Stimulated activated effector memory CD8-positive, alpha-beta T cell treated with anti-CD3 and anti-CD28 coated beads, Interleukin-12 subunit alpha, Interleukin-12 subunit beta, amount 100 ng/mL, for 72 hours (primary cell): ENCODE measurements at regions not wholly inside any gene's neighbourhood (a gene's known extent, or its start where the extent isn't known, plus 50 kb on each side); places are given as distances from the start of the nearest gene placed in this dataset.
"Not testable (repeated sequence)": the region's sequence is repeated elsewhere in the genome, so short reads cannot be mapped to it uniquely, and the experiment has no call there.

Experiments
- ATAC-seq: fragments of 150-1000 bp; cut with Tn5 transposase; 2 replicates; pipeline ENCODE4 v1.10.0; 2021
- DNase-seq, 2 donors: peaks; one replicate each; pipeline ENCODE4 v3.0.0; 2021 to 2022; ENCODE audit warnings: low spot score in 2 of 2
- H3K27ac Mint-ChIP-seq: one replicate; pipeline ENCODE4 v1.8.0; 2022; ENCODE audit warnings: mild to moderate bottlenecking, mixed read lengths
- H3K36me3 Mint-ChIP-seq: one replicate; pipeline ENCODE4 v1.8.0; 2022; ENCODE audit warnings: mild to moderate bottlenecking, mixed read lengths
- H3K4me1 Mint-ChIP-seq: one replicate; pipeline ENCODE4 v1.8.0; 2022; ENCODE audit warnings: mixed read lengths
- H3K4me3 Mint-ChIP-seq: one replicate; pipeline ENCODE4 v1.8.0; 2022; ENCODE audit warnings: mild to moderate bottlenecking, mixed read lengths
- H3K9me3 Mint-ChIP-seq: one replicate; pipeline ENCODE4 v1.8.0; 2022; ENCODE audit warnings: mixed read lengths

- no peak for DNase-seq
- Mint-ChIP-seq H3K4me3 (no peak overlapping the region), H3K36me3 (no peaks in the 10 kb centered on the region), H3K4me1 (no peaks in the 10 kb centered on the region), H3K9me3 (no peaks in the 10 kb centered on the region), H3K27ac (no peak overlapping the region)
- ATAC-seq = no peak
These were observed 60.3 kb upstream of the ZNF81 start for GRCh38 chrX:47776292-47777006.

- DNase-seq (no peak), ATAC-seq (no peak)
- Mint-ChIP-seq H3K27ac (no peak overlapping the region), H3K9me3 (peaks cover 3% of the 10 kb centered on the region), H3K4me3 (no peak overlapping the region), H3K36me3 (no peaks in the 10 kb centered on the region), H3K4me1 (no peaks in the 10 kb centered on the region)
These were observed 63.9 kb upstream of the ZNF81 start for GRCh38 chrX:47772764-47773163.

- H3K4me3 Mint-ChIP-seq = no peak overlapping the region
- H3K4me1 Mint-ChIP-seq = no peaks in the 10 kb centered on the region
- peaks cover 3% of the 10 kb centered on the region for H3K9me3 Mint-ChIP-seq
- no peak overlapping the region for H3K27ac Mint-ChIP-seq
- no peak for DNase-seq
- no peaks in the 10 kb centered on the region for H3K36me3 Mint-ChIP-seq
- no peak for ATAC-seq
These were observed 65.2 kb upstream of the ZNF81 start for GRCh38 chrX:47771473-47771872.

DNA sequence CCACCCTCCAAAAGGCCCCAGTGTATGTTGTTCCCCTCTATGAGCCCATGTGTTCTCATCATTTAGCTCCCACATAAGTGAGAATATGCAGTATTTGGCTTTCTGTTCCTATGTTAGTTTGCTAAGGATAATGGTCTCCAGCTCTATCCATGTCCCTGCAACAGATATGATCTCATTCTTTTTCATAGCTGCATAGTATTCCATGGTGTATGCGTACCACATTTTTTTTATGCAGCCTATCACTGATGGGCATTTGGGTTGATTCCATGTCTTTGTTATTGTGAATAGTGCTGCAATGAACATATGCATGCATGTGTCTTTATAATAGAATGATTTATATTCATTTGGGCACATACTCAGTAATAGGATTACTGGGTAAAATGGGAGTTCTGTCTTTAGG, 73.9 kb upstream of the ZNF81 start:
- ATAC-seq, DNase-seq, H3K9me3 Mint-ChIP-seq, H3K4me1 Mint-ChIP-seq, H3K36me3 Mint-ChIP-seq, H3K4me3 Mint-ChIP-seq, H3K27ac Mint-ChIP-seq: not testable (repeated sequence)

DNA sequence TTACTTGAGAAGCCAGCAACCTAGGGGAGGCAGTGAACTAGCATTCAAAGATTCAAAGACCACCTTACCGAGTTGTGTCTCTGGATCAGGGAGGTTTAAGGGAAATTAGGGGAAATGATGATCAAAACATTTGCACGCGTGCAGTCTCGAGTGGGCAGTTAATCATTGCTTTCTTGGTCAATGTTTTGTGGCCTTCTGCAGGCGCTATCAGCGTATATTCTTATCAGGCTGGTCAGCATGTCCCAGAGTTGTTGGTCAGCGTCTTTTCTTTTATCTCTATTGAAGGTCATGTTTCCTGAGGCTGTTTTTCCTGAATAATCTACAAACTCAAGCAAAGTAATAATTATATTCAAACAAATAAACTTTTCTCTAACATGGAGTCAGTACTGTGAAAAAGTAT, 84.0 kb upstream of the ZNF81 start:
- H3K36me3 Mint-ChIP-seq = no peaks in the 10 kb centered on the region
- DNase-seq (no peak), ATAC-seq (no peak)
- H3K27ac Mint-ChIP-seq = no peak overlapping the region
- peaks cover 7% of the 10 kb centered on the region for H3K4me1 Mint-ChIP-seq
- no peaks in the 10 kb centered on the region for H3K9me3 Mint-ChIP-seq
- no peak overlapping the region for H3K4me3 Mint-ChIP-seq

DNA sequence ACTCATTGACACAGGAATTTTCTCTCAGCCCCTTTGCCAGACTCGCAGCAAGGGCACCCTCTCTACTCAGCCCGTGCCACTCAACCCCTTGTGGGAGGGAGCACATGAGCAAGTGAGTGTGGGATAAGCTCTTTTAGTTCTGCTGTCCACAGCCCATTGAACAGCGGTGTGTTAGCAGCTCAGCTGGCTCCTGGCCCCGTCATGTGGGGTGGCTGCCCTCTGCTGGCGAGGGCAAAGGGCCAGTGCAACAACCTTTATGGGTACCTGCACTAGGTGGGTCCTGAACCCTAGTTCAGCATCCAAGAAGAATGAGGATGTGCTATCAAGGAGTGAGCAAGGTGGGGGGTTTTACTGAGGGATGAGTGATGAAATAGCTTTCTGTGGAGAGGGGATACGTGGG, 85.0 kb upstream of the ZNF81 start:
- ATAC-seq (peak; percentile 55), DNase-seq (peak; percentile 3 to 48)
- H3K36me3 Mint-ChIP-seq = no peaks in the 10 kb centered on the region
- peaks cover 7% of the 10 kb centered on the region for H3K4me1 Mint-ChIP-seq
- no peak overlapping the region for H3K4me3 Mint-ChIP-seq
- H3K27ac Mint-ChIP-seq = no peak overlapping the region
- no peaks in the 10 kb centered on the region for H3K9me3 Mint-ChIP-seq

DNA sequence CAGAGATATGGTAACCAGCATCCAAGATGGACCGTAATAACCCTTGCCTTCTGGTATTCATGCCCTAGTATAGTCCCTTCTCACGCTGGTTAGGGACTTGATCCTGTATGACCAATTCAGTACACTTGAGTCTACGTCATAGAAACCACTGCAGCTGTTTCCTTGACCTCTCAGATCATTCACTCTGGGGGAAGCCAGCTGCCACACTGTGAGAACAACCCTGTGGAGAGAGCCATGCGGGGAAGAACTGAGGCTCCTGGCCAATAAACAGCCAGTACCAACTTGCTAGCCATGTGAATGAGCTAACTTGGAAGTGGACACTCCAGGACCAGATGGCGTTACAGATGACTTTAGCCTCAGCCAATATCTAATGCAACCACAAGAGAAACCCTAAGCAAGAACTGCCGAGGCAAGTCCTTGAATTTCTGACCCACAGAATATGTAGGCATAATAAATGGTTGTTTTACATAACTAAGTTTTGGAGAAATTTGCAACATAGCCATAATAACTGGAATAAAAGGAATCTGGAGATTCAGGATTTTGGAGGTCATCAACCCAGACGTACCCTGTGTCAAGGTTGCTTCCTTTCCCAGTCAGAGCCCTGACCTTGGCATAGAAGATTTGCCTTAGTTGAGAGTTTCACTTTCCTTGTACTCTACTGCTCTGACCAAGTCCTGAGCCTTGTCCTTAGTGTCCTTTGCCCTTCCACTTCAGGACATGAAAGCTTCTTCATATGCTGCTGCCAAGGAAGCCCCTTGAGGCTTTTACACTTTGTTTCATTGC, 87.3 kb upstream of the ZNF81 start:
- DNase-seq (no peak), ATAC-seq (peak; percentile 34)
- no peaks in the 10 kb centered on the region for H3K36me3 Mint-ChIP-seq
- H3K4me1 Mint-ChIP-seq = peaks cover 7% of the 10 kb centered on the region
- no peak overlapping the region for H3K27ac Mint-ChIP-seq
- H3K9me3 Mint-ChIP-seq = no peaks in the 10 kb centered on the region
- H3K4me3 Mint-ChIP-seq = no peak overlapping the region

- DNase-seq (no peak), ATAC-seq (no peak)
- Mint-ChIP-seq H3K36me3 (no peaks in the 10 kb centered on the region), H3K9me3 (no peaks in the 10 kb centered on the region), H3K4me3 (no peak overlapping the region), H3K27ac (no peak overlapping the region), H3K4me1 (peaks cover 7% of the 10 kb centered on the region)
These were observed 88.1 kb upstream of the ZNF81 start for GRCh38 chrX:47748576-47748975.

DNA sequence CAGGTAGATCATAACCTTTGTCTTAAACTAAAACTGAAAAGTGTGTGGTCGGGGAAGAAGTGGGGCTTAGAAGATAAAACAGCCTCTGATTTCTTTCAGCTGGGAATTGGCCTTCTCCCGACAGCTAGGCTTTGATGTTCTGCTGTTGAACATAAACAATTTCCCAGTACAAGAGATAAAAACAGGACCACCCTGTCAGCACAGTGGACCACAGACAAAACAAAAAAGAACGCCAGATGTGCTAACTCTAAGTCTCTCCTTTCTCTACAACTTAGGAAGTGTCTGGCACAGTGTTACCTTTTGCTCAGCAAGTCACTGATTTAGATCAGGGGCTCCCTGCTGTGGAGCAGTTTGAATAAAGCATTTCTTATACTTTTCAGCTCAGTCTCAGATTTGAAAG, 87.5 kb upstream of the UXT start:
- H3K36me3 Mint-ChIP-seq = no peaks in the 10 kb centered on the region
- ATAC-seq = no peak
- peaks cover 7% of the 10 kb centered on the region for H3K4me1 Mint-ChIP-seq
- H3K9me3 Mint-ChIP-seq = no peaks in the 10 kb centered on the region
- no peak overlapping the region for H3K4me3 Mint-ChIP-seq
- no peak overlapping the region for H3K27ac Mint-ChIP-seq
- DNase-seq = no peak

- Mint-ChIP-seq H3K27ac (no peak overlapping the region), H3K9me3 (no peaks in the 10 kb centered on the region), H3K4me3 (no peak overlapping the region), H3K36me3 (no peaks in the 10 kb centered on the region), H3K4me1 (peaks cover 7% of the 10 kb centered on the region)
- DNase-seq = no peak
- no peak for ATAC-seq
These were observed 86.4 kb upstream of the UXT start for GRCh38 chrX:47745416-47745815.

DNA sequence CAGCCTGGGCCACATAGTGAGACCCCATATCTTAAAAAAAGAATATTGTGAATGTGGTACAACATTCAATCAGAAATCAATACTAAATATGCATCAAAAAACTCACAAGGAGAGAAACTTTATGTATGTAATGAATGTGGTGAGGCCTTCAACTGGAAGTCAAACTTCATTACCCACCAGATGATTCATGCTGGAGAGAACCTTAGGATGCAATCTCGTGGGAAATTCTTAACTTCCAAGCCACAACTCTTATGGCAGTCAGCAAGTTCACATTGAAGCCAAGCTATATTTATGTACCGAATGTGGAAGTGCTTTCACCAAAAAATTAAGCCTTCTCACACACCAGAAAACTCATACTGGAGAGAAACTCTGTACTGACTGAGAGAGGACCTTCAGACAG, 84.5 kb upstream of the UXT start:
- Mint-ChIP-seq H3K4me3 (no peak overlapping the region), H3K27ac (no peak overlapping the region), H3K4me1 (peaks cover 1% of the 10 kb centered on the region), H3K36me3 (no peaks in the 10 kb centered on the region), H3K9me3 (no peaks in the 10 kb centered on the region)
- DNase-seq = no peak
- no peak for ATAC-seq

- ATAC-seq, H3K9me3 Mint-ChIP-seq, H3K27ac Mint-ChIP-seq, DNase-seq, H3K4me1 Mint-ChIP-seq, H3K36me3 Mint-ChIP-seq, H3K4me3 Mint-ChIP-seq: not testable (repeated sequence)
These were observed 79.9 kb upstream of the UXT start for GRCh38 chrX:47738870-47739269.

DNA sequence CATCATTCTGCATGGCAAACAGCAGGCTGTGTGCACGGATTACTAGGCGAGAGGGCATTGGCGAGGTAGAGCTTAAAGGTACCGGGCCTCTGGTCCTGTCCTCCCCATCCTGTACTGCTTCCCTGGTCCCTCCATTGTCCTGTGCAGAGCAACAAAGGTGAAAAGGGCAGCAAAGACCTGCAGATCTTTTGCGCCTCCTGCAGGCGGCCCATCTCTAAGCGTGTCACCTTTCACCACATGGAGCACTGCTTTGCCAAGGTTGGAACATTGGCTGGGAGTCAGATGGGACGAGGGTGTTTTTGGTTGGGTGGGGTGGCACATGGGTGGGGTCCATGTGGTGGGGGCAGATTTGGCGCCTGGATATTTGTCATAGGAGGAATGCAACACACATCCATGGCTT, 64.7 kb upstream of the UXT start:
- peak in 1 of 2 donors; percentile 46 for DNase-seq
- Mint-ChIP-seq H3K4me1 (no peaks in the 10 kb centered on the region), H3K27ac (no peak overlapping the region), H3K9me3 (no peaks in the 10 kb centered on the region), H3K36me3 (no peaks in the 10 kb centered on the region), H3K4me3 (no peak overlapping the region)
- peak; percentile 54 for ATAC-seq

GRCh38 chrX:47723083-47723482, 64.1 kb upstream of the UXT start:
- ATAC-seq = no peak
- H3K4me3 Mint-ChIP-seq = no peak overlapping the region
- no peaks in the 10 kb centered on the region for H3K9me3 Mint-ChIP-seq
- no peaks in the 10 kb centered on the region for H3K4me1 Mint-ChIP-seq
- no peak for DNase-seq
- no peaks in the 10 kb centered on the region for H3K36me3 Mint-ChIP-seq
- no peak overlapping the region for H3K27ac Mint-ChIP-seq

DNA sequence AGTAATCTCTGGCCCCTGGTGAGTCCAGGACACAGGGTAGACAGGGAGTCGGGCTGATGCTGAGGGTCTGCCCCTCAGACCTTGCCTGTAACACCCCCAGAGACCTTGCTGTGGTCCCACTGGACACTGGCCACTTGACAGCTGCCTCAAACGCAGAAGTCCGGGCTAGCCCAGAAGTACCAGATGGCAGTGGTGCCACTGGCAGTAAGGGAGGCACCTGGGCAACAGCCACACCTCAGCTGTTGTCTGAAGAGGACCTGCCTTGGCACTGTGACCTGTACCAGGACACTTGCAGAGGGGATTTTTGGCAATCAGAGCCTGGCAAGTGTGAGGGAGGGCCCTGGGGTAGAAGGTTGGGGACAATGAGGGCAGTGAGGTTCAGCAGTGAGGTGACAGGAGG, 63.3 kb upstream of the UXT start:
- Mint-ChIP-seq H3K9me3 (no peaks in the 10 kb centered on the region), H3K27ac (no peak overlapping the region), H3K4me1 (no peaks in the 10 kb centered on the region)

DNA sequence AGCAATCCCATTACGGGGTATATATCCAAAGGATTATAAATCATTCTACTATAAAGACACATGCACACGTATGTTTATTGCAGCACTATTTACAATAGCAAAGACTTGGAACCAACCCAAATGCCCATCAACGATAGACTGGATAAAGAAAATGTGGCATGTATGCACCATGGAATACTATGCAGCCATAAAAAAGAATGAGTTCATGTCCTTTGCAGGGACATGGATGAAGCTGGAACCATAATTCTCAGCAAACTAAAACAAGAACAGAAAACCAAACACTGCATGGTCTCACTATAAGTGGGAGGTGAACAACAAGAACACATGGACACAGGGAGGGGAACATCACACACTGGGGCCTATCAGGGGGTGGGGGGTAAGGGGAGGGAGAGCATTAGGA, 56.1 kb upstream of the UXT start:
- not testable (repeated sequence) for DNase-seq

More for the DNA sequence above, 63.3 kb upstream of the UXT start:
- no peak for ATAC-seq
- no peak for DNase-seq
- no peaks in the 10 kb centered on the region for H3K36me3 Mint-ChIP-seq
- H3K4me3 Mint-ChIP-seq = no peak overlapping the region

More for the DNA sequence above, 56.1 kb upstream of the UXT start:
- not testable (repeated sequence) for ATAC-seq, H3K4me1 Mint-ChIP-seq, H3K36me3 Mint-ChIP-seq, H3K27ac Mint-ChIP-seq, H3K4me3 Mint-ChIP-seq, H3K9me3 Mint-ChIP-seq
